ENCODE measurements at regions not wholly inside any gene's neighbourhood (a gene's known extent, or its start where the extent isn't known, plus 50 kb on each side); places are given as distances from the start of the nearest gene placed in this dataset.

DNA sequence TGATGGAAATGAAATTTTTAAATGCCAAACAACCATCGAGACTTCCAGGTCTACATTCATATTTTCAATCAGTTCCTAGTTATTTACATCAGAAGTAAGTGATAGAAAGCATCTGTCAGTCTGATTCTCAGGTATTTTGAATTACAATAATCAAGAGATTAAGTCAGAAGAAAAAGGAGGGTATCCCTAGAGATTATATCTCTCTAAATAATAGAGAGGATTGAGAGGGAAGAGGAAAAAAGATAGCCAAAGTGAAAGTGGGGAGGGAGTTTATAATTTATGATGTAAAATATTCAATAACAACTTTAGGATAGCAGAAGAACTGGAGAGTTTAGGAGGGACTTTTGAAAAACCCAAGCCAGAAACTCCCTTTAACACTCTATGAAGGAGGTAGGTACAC lies 400.2 kb downstream of the EFNA5 start:
- TF ChIP-seq SUZ12 (IDR thresholded peaks at IDR 0.05): no peak
- no peak for TF ChIP-seq FOXM1 (IDR thresholded peaks at IDR 0.05; ENCODE audit: borderline replicate concordance)
- TF ChIP-seq ARNT (IDR thresholded peaks at IDR 0.05): no peak
- no peak for TF ChIP-seq LEF1 (IDR thresholded peaks at IDR 0.05; ENCODE audit: borderline replicate concordance)
- TF ChIP-seq TARDBP (IDR thresholded peaks at IDR 0.05): no peak
- no peak for TF ChIP-seq L3MBTL2 (conservative IDR thresholded peaks at IDR 0.05)
- TF ChIP-seq BHLHE40 (IDR thresholded peaks at IDR 0.05; ENCODE audit: borderline replicate concordance): no peak
- TF ChIP-seq SP1 (IDR thresholded peaks at IDR 0.05): no peak
- no peak for TF ChIP-seq PKNOX1 (IDR thresholded peaks at IDR 0.05)
- no peak for TF ChIP-seq ELF4 (IDR thresholded peaks at IDR 0.05)
- TF ChIP-seq CTBP1 (IDR thresholded peaks at IDR 0.05; ENCODE audit: borderline replicate concordance): no peak
- TF ChIP-seq FOXK2 (IDR thresholded peaks at IDR 0.05): no peak
- no peak for TF ChIP-seq HDGF (IDR thresholded peaks at IDR 0.05; ENCODE audit: borderline replicate concordance)
- TF ChIP-seq NFRKB (IDR thresholded peaks at IDR 0.05): no peak
- TF ChIP-seq FOXA1 (IDR thresholded peaks at IDR 0.05): no peak
- no peak for TF ChIP-seq ZNF384 (IDR thresholded peaks at IDR 0.05)
- POLR2A ChIA-PET: no interaction called here
- CTCF ChIA-PET: no interaction called here
- DNase-seq (ENCODE audit: extremely low spot score): no peak

DNA sequence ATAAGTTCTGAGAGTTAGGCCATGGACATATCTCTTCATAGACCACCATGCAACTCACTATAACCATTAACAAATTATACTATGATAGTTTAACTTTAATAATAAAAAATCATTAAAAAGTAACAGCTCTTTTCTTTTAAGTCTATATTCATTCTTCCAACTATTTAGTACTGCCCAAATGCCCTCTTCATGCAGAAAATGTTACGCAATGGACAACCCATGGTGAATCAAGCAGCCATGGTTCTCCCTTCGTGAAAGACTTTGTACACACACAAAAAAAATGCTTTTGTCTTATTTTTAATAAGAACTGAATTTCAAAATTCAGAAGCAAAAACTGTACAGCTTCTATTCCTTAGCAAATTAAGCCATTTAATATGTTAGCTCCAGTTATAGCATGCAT lies 401.1 kb downstream of the EFNA5 start:
- CTCF ChIA-PET: no interaction called here
- DNase-seq (ENCODE audit: extremely low spot score): no peak
- POLR2A ChIA-PET: no interaction called here
- no peak for TF ChIP-seq PKNOX1 (IDR thresholded peaks at IDR 0.05)
- no peak for TF ChIP-seq FOXA1 (IDR thresholded peaks at IDR 0.05)
- no peak for TF ChIP-seq TARDBP (IDR thresholded peaks at IDR 0.05)
- TF ChIP-seq L3MBTL2 (conservative IDR thresholded peaks at IDR 0.05): no peak
- no peak for TF ChIP-seq ELF4 (IDR thresholded peaks at IDR 0.05)
- no peak for TF ChIP-seq SUZ12 (IDR thresholded peaks at IDR 0.05)
- TF ChIP-seq ARNT (IDR thresholded peaks at IDR 0.05): no peak
- TF ChIP-seq BHLHE40 (IDR thresholded peaks at IDR 0.05; ENCODE audit: borderline replicate concordance): no peak
- no peak for TF ChIP-seq SP1 (IDR thresholded peaks at IDR 0.05)
- TF ChIP-seq ZNF384 (IDR thresholded peaks at IDR 0.05): no peak
- TF ChIP-seq HDGF (IDR thresholded peaks at IDR 0.05; ENCODE audit: borderline replicate concordance): no peak
- no peak for TF ChIP-seq FOXM1 (IDR thresholded peaks at IDR 0.05; ENCODE audit: borderline replicate concordance)
- TF ChIP-seq LEF1 (IDR thresholded peaks at IDR 0.05; ENCODE audit: borderline replicate concordance): no peak
- TF ChIP-seq CTBP1 (IDR thresholded peaks at IDR 0.05; ENCODE audit: borderline replicate concordance): no peak
- no peak for TF ChIP-seq NFRKB (IDR thresholded peaks at IDR 0.05)
- TF ChIP-seq FOXK2 (IDR thresholded peaks at IDR 0.05): no peak

DNA sequence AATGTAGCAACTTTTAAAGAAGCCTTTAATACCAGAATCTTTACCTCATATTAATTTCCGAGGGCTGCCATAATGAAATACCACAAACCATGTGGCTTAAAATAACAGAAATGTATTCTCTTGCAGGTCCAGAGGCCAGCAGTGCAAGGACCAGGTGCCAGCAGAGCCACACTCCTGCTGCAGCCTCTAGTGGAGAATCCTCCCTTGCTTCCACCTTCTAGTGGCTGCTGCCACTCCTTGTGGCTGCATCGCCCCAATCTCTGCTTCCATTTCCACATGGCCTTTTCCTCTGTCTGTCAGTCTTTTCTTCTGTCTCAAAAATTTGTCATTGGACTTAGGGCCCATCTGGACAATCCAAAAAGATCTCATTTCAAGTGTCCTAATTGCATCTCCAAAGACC lies 401.5 kb downstream of the EFNA5 start:
- ChIA-PET POLR2A (no interaction called here), CTCF (interaction anchor here (0.6 kb wide), 1 partner anchor 37 kb away, joined by 6 read pairs; no protein-coding TSS in a partner anchor)
- no peak for DNase-seq (ENCODE audit: extremely low spot score)
- TF ChIP-seq FOXK2 (IDR thresholded peaks at IDR 0.05) (no peak), FOXA1 (IDR thresholded peaks at IDR 0.05) (no peak), TARDBP (IDR thresholded peaks at IDR 0.05) (no peak), ELF4 (IDR thresholded peaks at IDR 0.05) (no peak), L3MBTL2 (conservative IDR thresholded peaks at IDR 0.05) (no peak), NFRKB (IDR thresholded peaks at IDR 0.05) (no peak), BHLHE40 (IDR thresholded peaks at IDR 0.05; ENCODE audit: borderline replicate concordance) (no peak), CTBP1 (IDR thresholded peaks at IDR 0.05; ENCODE audit: borderline replicate concordance) (no peak), SP1 (IDR thresholded peaks at IDR 0.05) (no peak), ZNF384 (IDR thresholded peaks at IDR 0.05) (no peak), FOXM1 (IDR thresholded peaks at IDR 0.05; ENCODE audit: borderline replicate concordance) (no peak), HDGF (IDR thresholded peaks at IDR 0.05; ENCODE audit: borderline replicate concordance) (no peak)

DNA sequence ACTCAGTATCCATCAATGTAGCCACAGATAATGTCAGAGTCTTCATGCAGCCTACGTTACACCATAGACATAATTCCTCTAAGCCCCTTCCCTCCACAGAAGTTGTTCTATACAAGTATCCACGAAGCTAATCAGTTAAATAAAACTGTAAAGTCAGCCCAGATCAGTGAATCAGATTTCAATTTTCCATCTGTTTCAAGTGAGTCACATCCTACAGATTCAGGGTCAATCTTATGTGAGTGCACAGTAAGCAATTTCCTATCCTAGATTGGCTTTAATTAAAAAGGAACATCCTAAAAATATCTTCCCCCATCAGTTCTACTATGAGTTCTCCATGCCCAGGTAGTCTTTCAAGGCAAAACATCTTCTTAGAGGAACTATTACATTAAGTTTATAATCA lies 402.5 kb downstream of the EFNA5 start:
- TF ChIP-seq CTBP1 (IDR thresholded peaks at IDR 0.05; ENCODE audit: borderline replicate concordance): no peak
- no peak for TF ChIP-seq ARNT (IDR thresholded peaks at IDR 0.05)
- TF ChIP-seq L3MBTL2 (conservative IDR thresholded peaks at IDR 0.05): no peak
- no peak for TF ChIP-seq PKNOX1 (IDR thresholded peaks at IDR 0.05)
- no peak for TF ChIP-seq NFRKB (IDR thresholded peaks at IDR 0.05)
- no peak for TF ChIP-seq LEF1 (IDR thresholded peaks at IDR 0.05; ENCODE audit: borderline replicate concordance)
- TF ChIP-seq TARDBP (IDR thresholded peaks at IDR 0.05): no peak
- no peak for TF ChIP-seq SP1 (IDR thresholded peaks at IDR 0.05)
- TF ChIP-seq SUZ12 (IDR thresholded peaks at IDR 0.05): no peak
- TF ChIP-seq FOXA1 (IDR thresholded peaks at IDR 0.05): no peak
- no peak for TF ChIP-seq ZNF384 (IDR thresholded peaks at IDR 0.05)
- TF ChIP-seq FOXM1 (IDR thresholded peaks at IDR 0.05; ENCODE audit: borderline replicate concordance): no peak
- TF ChIP-seq BHLHE40 (IDR thresholded peaks at IDR 0.05; ENCODE audit: borderline replicate concordance): no peak
- no peak for TF ChIP-seq HDGF (IDR thresholded peaks at IDR 0.05; ENCODE audit: borderline replicate concordance)
- no peak for TF ChIP-seq ELF4 (IDR thresholded peaks at IDR 0.05)
- no peak for TF ChIP-seq FOXK2 (IDR thresholded peaks at IDR 0.05)
- CTCF ChIA-PET: no interaction called here
- POLR2A ChIA-PET: no interaction called here
- no peak for DNase-seq (ENCODE audit: extremely low spot score)

DNA sequence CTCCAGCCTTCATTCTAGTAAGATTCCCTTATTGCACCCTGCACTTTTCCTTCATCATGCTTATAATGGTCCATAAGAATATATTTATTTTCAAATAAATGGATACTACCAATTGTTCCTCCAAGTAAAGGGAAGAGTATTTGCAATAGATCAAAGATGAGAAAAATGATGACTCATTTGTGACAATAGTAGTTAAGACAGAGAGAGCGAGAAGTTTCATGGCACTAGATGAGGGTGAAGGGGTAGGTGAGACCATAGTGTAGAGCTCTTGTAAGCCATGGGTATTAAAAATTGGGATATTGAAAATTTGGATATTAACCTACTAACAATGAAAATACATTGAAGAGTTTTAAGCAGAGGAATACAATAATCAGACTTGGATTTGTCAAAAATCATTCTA lies 404.6 kb downstream of the EFNA5 start:
- CTCF ChIA-PET: no interaction called here
- POLR2A ChIA-PET: no interaction called here
- no peak for TF ChIP-seq CTBP1 (IDR thresholded peaks at IDR 0.05; ENCODE audit: borderline replicate concordance)
- TF ChIP-seq TARDBP (IDR thresholded peaks at IDR 0.05): no peak
- no peak for TF ChIP-seq ARNT (IDR thresholded peaks at IDR 0.05)
- TF ChIP-seq FOXA1 (IDR thresholded peaks at IDR 0.05): no peak
- TF ChIP-seq HDGF (IDR thresholded peaks at IDR 0.05; ENCODE audit: borderline replicate concordance): no peak
- no peak for TF ChIP-seq SP1 (IDR thresholded peaks at IDR 0.05)
- TF ChIP-seq FOXK2 (IDR thresholded peaks at IDR 0.05): no peak
- no peak for TF ChIP-seq ELF4 (IDR thresholded peaks at IDR 0.05)
- TF ChIP-seq NFRKB (IDR thresholded peaks at IDR 0.05): no peak
- no peak for TF ChIP-seq PKNOX1 (IDR thresholded peaks at IDR 0.05)
- TF ChIP-seq SUZ12 (IDR thresholded peaks at IDR 0.05): no peak
- no peak for TF ChIP-seq BHLHE40 (IDR thresholded peaks at IDR 0.05; ENCODE audit: borderline replicate concordance)
- TF ChIP-seq L3MBTL2 (conservative IDR thresholded peaks at IDR 0.05): no peak
- no peak for TF ChIP-seq ZNF384 (IDR thresholded peaks at IDR 0.05)
- no peak for TF ChIP-seq LEF1 (IDR thresholded peaks at IDR 0.05; ENCODE audit: borderline replicate concordance)
- no peak for TF ChIP-seq FOXM1 (IDR thresholded peaks at IDR 0.05; ENCODE audit: borderline replicate concordance)
- no peak for DNase-seq (ENCODE audit: extremely low spot score)

Data from HEK293T (cell line).